Nephron progenitor cell (in vitro differentiated cells): ENCODE measurements at regions not wholly inside any gene's neighbourhood (a gene's known extent, or its start where the extent isn't known, plus 50 kb on each side); places are given as distances from the start of the nearest gene placed in this dataset.

Experiments
- DNase-seq: peaks from one replicate; pipeline ENCODE4 v3.0.0; 2021
- H3K27ac Mint-ChIP-seq: 2 replicates; pipeline ENCODE4 v1.8.0; 2021; ENCODE audit warnings: mild to moderate bottlenecking, moderate library complexity, mixed read lengths
- H3K27me3 Mint-ChIP-seq: 2 replicates; pipeline ENCODE4 v1.8.0; 2021; ENCODE audit warnings: mild to moderate bottlenecking, low read depth, mixed read lengths; ENCODE audit not compliant: poor library complexity
- H3K36me3 Mint-ChIP-seq: 2 replicates; pipeline ENCODE4 v1.8.0; 2021; ENCODE audit warnings: low read depth, mixed read lengths
- H3K4me1 Mint-ChIP-seq: 2 replicates; pipeline ENCODE4 v1.8.0; 2021; ENCODE audit warnings: mixed read lengths
- H3K4me3 Mint-ChIP-seq: 2 replicates; pipeline ENCODE4 v1.8.0; 2021; ENCODE audit warnings: mild to moderate bottlenecking, moderate library complexity, mixed read lengths
- H3K9me3 Mint-ChIP-seq: 2 replicates; pipeline ENCODE4 v1.8.0; 2021; ENCODE audit warnings: mild to moderate bottlenecking, moderate library complexity, mixed read lengths
- TF ChIP-seq, protein P1 (sequence below): fragments of 200-600 bp; sonication (generic); IDR thresholded peaks from 2 replicates; pipeline ENCODE4 v1.5.0; 2021; ENCODE audit warnings: antibody characterized with exemption

DNA sequence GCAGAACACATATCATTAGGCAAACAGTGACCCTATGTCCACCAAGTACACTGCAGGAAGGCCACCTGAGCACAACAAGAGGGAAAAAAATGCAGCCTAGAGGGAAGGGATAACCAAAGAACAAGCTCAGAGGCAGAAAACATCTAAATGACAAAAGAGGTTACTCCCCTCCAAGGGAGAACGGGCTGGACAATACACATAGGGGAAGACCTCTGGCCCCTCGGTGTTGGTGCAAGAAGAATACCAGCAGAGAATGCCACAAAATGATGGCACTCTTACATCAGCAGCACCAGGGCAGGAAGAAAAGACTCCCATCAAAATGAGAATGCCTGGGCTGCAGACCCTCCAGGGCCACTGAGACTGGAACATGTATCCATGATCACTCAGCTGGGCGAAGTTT is 66.6 kb upstream of the OPCML start:
- H3K27me3 Mint-ChIP-seq, result peaks cover 26% of the 10 kb centered on the region
- H3K9me3 Mint-ChIP-seq, result peaks cover 3% of the 10 kb centered on the region
- H3K27ac Mint-ChIP-seq, result no peak overlapping the region
- no peak overlapping the region for H3K4me3 Mint-ChIP-seq
- peaks cover 7% of the 10 kb centered on the region for H3K4me1 Mint-ChIP-seq
- TF ChIP-seq, protein P1, sequence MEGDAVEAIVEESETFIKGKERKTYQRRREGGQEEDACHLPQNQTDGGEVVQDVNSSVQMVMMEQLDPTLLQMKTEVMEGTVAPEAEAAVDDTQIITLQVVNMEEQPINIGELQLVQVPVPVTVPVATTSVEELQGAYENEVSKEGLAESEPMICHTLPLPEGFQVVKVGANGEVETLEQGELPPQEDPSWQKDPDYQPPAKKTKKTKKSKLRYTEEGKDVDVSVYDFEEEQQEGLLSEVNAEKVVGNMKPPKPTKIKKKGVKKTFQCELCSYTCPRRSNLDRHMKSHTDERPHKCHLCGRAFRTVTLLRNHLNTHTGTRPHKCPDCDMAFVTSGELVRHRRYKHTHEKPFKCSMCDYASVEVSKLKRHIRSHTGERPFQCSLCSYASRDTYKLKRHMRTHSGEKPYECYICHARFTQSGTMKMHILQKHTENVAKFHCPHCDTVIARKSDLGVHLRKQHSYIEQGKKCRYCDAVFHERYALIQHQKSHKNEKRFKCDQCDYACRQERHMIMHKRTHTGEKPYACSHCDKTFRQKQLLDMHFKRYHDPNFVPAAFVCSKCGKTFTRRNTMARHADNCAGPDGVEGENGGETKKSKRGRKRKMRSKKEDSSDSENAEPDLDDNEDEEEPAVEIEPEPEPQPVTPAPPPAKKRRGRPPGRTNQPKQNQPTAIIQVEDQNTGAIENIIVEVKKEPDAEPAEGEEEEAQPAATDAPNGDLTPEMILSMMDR, result no peak
- no peaks in the 10 kb centered on the region for H3K36me3 Mint-ChIP-seq
- no peak for DNase-seq

DNA sequence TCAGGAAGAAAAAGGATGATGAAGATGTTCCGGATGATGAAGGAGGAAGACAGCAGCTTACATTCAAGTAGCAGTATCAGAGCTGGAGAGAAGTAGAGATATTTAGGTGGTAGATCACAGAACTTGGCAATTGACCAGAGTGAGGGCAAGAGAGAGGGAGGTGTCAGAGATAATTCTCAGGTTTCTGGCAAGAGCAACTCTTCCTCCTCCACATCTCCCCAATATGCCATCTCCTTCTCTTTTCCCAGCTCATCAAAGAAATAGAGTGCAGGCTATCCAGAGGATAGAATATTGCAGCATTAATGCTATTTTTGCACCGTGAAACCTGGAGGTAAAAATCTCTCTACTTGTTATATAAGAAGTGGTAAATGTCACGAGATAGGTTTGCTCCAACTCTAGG is 64.9 kb upstream of the OPCML start:
- DNase-seq, result no peak
- H3K4me1 Mint-ChIP-seq, result peaks cover 7% of the 10 kb centered on the region
- peaks cover 3% of the 10 kb centered on the region for H3K9me3 Mint-ChIP-seq
- peaks cover 19% of the 10 kb centered on the region for H3K27me3 Mint-ChIP-seq
- no peaks in the 10 kb centered on the region for H3K36me3 Mint-ChIP-seq
- H3K27ac Mint-ChIP-seq, result no peak overlapping the region
- no peak overlapping the region for H3K4me3 Mint-ChIP-seq
- TF ChIP-seq, protein P1, result no peak

DNA sequence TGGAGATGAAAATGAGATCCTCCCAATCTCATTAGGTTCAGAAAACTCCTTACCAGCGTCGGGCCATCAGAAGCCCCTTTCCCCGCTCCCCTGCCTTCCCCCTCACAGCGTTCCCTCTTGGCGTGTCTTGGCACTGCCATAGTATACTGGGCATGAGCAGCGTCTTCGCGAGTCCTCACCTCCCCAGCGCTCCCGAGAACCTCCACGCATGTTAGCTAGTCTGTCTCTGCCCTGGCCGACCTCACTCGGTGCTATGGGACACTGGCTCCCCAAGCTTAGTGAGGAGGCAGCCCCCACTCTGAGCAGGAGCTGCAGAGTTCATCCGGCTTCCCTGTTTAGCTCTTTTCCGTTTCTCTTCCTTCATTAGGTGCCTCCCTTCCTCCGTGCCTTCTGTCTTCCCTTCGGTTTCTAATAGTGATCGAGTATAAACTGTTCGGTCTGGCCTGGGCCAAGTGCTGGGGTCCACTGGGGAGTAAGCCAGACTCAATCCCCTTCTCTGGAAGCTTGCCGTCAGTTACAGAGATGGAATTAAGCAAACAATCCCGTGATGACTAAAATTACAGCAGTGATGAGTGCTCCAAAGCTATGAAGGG is 63.8 kb upstream of the OPCML start:
- Mint-ChIP-seq H3K27me3 (peaks cover 12% of the 10 kb centered on the region), H3K36me3 (no peaks in the 10 kb centered on the region), H3K4me3 (no peak overlapping the region), H3K27ac (no peak overlapping the region), H3K9me3 (no peaks in the 10 kb centered on the region), H3K4me1 (peaks cover 6% of the 10 kb centered on the region)
- TF ChIP-seq, protein P1, result no peak
- no peak for DNase-seq

DNA sequence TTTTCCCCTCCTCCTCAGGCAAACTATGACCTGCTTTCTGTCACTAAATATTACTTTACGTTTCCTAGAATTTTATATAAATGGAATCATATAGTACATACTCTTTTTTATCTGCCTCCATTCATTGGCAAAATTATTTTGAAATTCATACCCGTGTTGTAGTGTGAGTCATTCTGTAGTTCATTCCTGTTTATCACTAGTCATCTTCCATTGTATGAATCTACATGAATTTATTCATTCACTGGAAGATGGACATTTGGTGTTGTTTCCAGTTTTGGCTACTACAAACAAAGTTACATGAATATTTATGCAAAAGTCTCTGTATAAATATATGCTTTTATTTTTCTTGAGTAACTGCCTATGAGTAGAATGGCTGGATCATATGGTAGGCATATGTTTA is 60.7 kb upstream of the OPCML start:
- no peak overlapping the region for H3K27ac Mint-ChIP-seq
- H3K27me3 Mint-ChIP-seq, result peaks cover 15% of the 10 kb centered on the region

DNA sequence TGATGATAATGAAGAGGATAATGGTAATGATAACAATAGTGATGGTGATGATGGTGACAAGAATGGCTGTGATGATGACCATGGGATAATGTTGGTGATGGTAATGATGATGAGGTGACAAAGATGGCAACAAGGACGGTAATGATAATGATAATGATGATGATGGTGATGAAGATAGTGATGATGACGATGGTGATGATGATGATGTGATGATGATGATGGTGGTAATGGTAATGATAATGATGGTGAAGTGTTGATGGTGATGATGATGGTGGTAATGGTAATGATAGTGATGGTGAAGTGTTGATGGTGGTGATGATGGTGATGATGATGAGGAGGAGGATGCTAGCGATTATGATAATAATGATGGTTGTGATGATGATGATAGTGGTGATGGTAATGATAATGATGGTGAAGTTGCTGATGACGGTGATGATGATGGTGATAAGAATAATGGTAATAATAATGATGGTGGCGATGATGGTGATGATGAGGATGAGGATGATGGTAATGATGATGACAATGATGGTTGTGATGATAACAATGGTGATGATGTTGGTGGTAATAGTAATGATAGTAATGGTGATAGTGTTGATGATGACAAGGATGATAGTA is 54.7 kb upstream of the OPCML start:
- peaks cover 15% of the 10 kb centered on the region for H3K4me1 Mint-ChIP-seq
- H3K9me3 Mint-ChIP-seq, result peaks cover 3% of the 10 kb centered on the region
- H3K4me3 Mint-ChIP-seq, result no peak overlapping the region
- no peaks in the 10 kb centered on the region for H3K36me3 Mint-ChIP-seq
- H3K27ac Mint-ChIP-seq, result no peak overlapping the region
- DNase-seq, result no peak
- peaks cover 8% of the 10 kb centered on the region for H3K27me3 Mint-ChIP-seq
- TF ChIP-seq, protein P1, result no peak

More for the DNA sequence above, 60.7 kb upstream of the OPCML start:
- H3K36me3 Mint-ChIP-seq, result no peaks in the 10 kb centered on the region
- H3K4me1 Mint-ChIP-seq, result no peaks in the 10 kb centered on the region
- TF ChIP-seq, protein P1, result no peak
- no peaks in the 10 kb centered on the region for H3K9me3 Mint-ChIP-seq
- DNase-seq, result no peak
- H3K4me3 Mint-ChIP-seq, result no peak overlapping the region

DNA sequence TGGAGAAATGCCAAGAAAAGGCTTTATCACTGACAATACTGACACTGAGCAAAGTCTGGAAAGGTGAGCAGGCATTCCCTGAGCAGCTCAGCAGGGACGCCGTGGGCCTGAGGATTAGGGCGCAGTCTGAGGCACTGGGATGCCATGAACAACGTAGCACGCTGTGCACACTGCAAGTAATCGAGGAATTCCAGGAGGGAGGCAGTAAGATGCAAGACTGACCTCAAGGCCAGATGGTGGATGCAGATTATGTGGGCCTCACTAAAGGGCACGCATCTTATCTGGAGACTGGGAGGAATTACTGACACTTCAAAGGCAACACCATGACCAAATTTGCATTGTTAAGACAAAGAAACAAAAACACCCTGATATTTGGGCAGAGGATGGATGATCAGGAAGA is 50.4 kb upstream of the OPCML start:
- no peak overlapping the region for H3K4me3 Mint-ChIP-seq
- TF ChIP-seq, protein P1, result no peak
- peaks cover 3% of the 10 kb centered on the region for H3K9me3 Mint-ChIP-seq
- H3K36me3 Mint-ChIP-seq, result no peaks in the 10 kb centered on the region
- DNase-seq, result no peak
- H3K4me1 Mint-ChIP-seq, result peaks cover 36% of the 10 kb centered on the region
- no peak overlapping the region for H3K27ac Mint-ChIP-seq
- peaks cover 14% of the 10 kb centered on the region for H3K27me3 Mint-ChIP-seq
